SK-N-SH treated with all-trans-retinoic acid at 6 μM for 48 hours (cell line): ENCODE measurements at regions not wholly inside any gene's neighbourhood (a gene's known extent, or its start where the extent isn't known, plus 50 kb on each side); places are given as distances from the start of the nearest gene placed in this dataset.

Experiments used
- ATAC-seq: fragments of 200-7000 bp; cut with Tn5 transposase; 3 replicates; pipeline ENCODE4 v1.9.1; 2020; ENCODE audit warnings: mild to moderate bottlenecking, moderate library complexity
- ARNTL ChIP-seq: fragments of 450-650 bp; formaldehyde crosslinking; IDR thresholded peaks from 2 replicates; pipeline ENCODE4 v1.5.0; 2020; ENCODE audit warnings: low read depth, mild to moderate bottlenecking, moderate library complexity, borderline replicate concordance
- BACH2 ChIP-seq: fragments of 250-450 bp; sonication (Bioruptor Pico); IDR thresholded peaks from 2 replicates; pipeline ENCODE4 v1.9.0; 2021; ENCODE audit warnings: mild to moderate bottlenecking, borderline replicate concordance
- CSDC2 ChIP-seq: fragments of 250-450 bp; sonication (Bioruptor Pico); IDR thresholded peaks from 2 replicates; pipeline ENCODE4 v1.5.0; 2020; ENCODE audit warnings: mild to moderate bottlenecking, moderate library complexity
- ESRRG ChIP-seq: fragments of 250-450 bp; sonication (Bioruptor Pico); IDR thresholded peaks from 2 replicates; pipeline ENCODE4 v1.6.1; 2021; ENCODE audit warnings: mild to moderate bottlenecking
- GLIS3 ChIP-seq: fragments of 250-450 bp; sonication (Bioruptor Pico); IDR thresholded peaks from 2 replicates; pipeline ENCODE4 v1.5.0; 2020; ENCODE audit warnings: mild to moderate bottlenecking, moderate library complexity
- ISL1 ChIP-seq: fragments of 250-450 bp; sonication (Bioruptor Pico); IDR thresholded peaks from 2 replicates; pipeline ENCODE4 v2.1.2; 2022; ENCODE audit warnings: mild to moderate bottlenecking, moderate library complexity
- OSR1 ChIP-seq: fragments of 250-450 bp; sonication (Bioruptor Pico); IDR thresholded peaks from 2 replicates; pipeline ENCODE4 v1.8.0; 2022; ENCODE audit warnings: moderate library complexity, mild to moderate bottlenecking, inconsistent platforms
- PPARA ChIP-seq: fragments of 250-450 bp; sonication (Bioruptor Pico); IDR thresholded peaks from 2 replicates; pipeline ENCODE4 v1.5.0; 2020; ENCODE audit warnings: mild to moderate bottlenecking, borderline replicate concordance
- SNAI2 ChIP-seq: fragments of 250-450 bp; sonication (Bioruptor Pico); IDR thresholded peaks from 2 replicates; pipeline ENCODE4 v1.5.0; 2020; ENCODE audit warnings: mild to moderate bottlenecking, moderate library complexity
- TCF4 ChIP-seq: fragments of 250-450 bp; sonication (Bioruptor Pico); IDR thresholded peaks from 2 replicates; pipeline ENCODE4 v1.8.0; 2021; ENCODE audit warnings: mild to moderate bottlenecking, moderate library complexity, borderline replicate concordance
- ZC3H10 ChIP-seq: fragments of 250-450 bp; sonication (Bioruptor Pico); IDR thresholded peaks from 2 replicates; pipeline ENCODE4 v1.5.1; 2021; ENCODE audit warnings: mild to moderate bottlenecking, moderate library complexity
- ZFP3 ChIP-seq: fragments of 250-450 bp; sonication (Bioruptor Pico); IDR thresholded peaks from 2 replicates; pipeline ENCODE4 v1.5.0; 2020; ENCODE audit warnings: mild to moderate bottlenecking, moderate library complexity
- ZFP30 ChIP-seq: fragments of 450-650 bp; formaldehyde crosslinking; IDR thresholded peaks from 2 replicates; pipeline ENCODE4 v1.5.0; 2022; ENCODE audit warnings: mild to moderate bottlenecking, moderate library complexity
- ZNF565 ChIP-seq: fragments of 450-650 bp; formaldehyde crosslinking; conservative IDR thresholded peaks from 2 replicates; pipeline ENCODE4 v1.5.0; 2020; ENCODE audit warnings: low read depth, mild to moderate bottlenecking, moderate library complexity
- ZNF70 ChIP-seq: fragments of 450-650 bp; formaldehyde crosslinking; IDR thresholded peaks from 2 replicates; pipeline ENCODE4 v1.5.0; 2020; ENCODE audit warnings: mild to moderate bottlenecking, moderate library complexity
- ZNF8 ChIP-seq: fragments of 450-650 bp; formaldehyde crosslinking; IDR thresholded peaks from 2 replicates; pipeline ENCODE4 v1.5.0; 2020; ENCODE audit warnings: mild to moderate bottlenecking, moderate library complexity
- TF ChIP-seq, protein P1 (sequence below): fragments of 250-450 bp; sonication (Bioruptor Pico); IDR thresholded peaks from 2 replicates; pipeline ENCODE4 v1.5.0; 2020; ENCODE audit warnings: mild to moderate bottlenecking, moderate library complexity
- TF ChIP-seq, protein P2 (sequence below): fragments of 250-450 bp; sonication (Bioruptor Pico); IDR thresholded peaks from 2 replicates; pipeline ENCODE4 v1.8.0; 2021; ENCODE audit warnings: low read depth, mild to moderate bottlenecking, moderate library complexity, borderline replicate concordance
- TF ChIP-seq, protein P3 (sequence below): fragments of 250-450 bp; sonication (Bioruptor Pico); IDR thresholded peaks from 2 replicates; pipeline ENCODE4 v1.5.1; 2020; ENCODE audit warnings: low read depth, mild to moderate bottlenecking, moderate library complexity
- TF ChIP-seq, protein P4 (sequence below): fragments of 250-450 bp; sonication (Bioruptor Pico); IDR thresholded peaks from 2 replicates; pipeline ENCODE4 v1.5.1; 2021; ENCODE audit warnings: mild to moderate bottlenecking, moderate library complexity
- TF ChIP-seq, protein P5 (sequence below): fragments of 250-450 bp; sonication (Bioruptor Pico); IDR thresholded peaks from 2 replicates; pipeline ENCODE4 v1.8.0; 2020; ENCODE audit warnings: mild to moderate bottlenecking, moderate library complexity, borderline replicate concordance

DNA sequence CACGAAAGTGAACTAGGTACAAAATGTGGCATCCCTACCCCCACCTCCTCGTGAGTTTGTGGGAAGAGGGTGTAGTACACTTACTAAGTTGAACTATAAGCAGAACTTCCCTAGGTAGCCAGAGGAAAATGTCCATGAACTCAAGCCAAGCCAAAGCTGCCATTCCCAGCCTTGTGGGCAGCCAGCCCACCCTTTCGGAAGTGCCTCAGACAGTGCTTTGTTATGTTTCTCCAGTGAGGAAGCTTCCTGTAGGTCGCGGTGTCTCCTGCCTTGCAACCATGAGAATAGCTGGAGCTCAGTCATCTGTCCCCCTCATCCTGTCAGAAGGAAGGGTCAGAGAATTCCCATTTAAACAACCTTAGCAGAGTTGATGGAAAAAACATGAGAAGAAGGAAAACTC is 266.9 kb downstream of the DUSP6 start:
- TF ChIP-seq, protein P1, sequence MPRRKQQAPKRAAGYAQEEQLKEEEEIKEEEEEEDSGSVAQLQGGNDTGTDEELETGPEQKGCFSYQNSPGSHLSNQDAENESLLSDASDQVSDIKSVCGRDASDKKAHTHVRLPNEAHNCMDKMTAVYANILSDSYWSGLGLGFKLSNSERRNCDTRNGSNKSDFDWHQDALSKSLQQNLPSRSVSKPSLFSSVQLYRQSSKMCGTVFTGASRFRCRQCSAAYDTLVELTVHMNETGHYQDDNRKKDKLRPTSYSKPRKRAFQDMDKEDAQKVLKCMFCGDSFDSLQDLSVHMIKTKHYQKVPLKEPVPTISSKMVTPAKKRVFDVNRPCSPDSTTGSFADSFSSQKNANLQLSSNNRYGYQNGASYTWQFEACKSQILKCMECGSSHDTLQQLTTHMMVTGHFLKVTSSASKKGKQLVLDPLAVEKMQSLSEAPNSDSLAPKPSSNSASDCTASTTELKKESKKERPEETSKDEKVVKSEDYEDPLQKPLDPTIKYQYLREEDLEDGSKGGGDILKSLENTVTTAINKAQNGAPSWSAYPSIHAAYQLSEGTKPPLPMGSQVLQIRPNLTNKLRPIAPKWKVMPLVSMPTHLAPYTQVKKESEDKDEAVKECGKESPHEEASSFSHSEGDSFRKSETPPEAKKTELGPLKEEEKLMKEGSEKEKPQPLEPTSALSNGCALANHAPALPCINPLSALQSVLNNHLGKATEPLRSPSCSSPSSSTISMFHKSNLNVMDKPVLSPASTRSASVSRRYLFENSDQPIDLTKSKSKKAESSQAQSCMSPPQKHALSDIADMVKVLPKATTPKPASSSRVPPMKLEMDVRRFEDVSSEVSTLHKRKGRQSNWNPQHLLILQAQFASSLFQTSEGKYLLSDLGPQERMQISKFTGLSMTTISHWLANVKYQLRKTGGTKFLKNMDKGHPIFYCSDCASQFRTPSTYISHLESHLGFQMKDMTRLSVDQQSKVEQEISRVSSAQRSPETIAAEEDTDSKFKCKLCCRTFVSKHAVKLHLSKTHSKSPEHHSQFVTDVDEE (CRISPR knock-in tag): no peak
- TF ChIP-seq PPARA (CRISPR knock-in tag) (no peak), ZNF565 (no peak), ARNTL (CRISPR knock-in tag) (no peak), ZNF8 (CRISPR knock-in tag) (no peak), TCF4 (CRISPR knock-in tag) (no peak), ZNF70 (CRISPR knock-in tag) (no peak), ZFP3 (CRISPR knock-in tag) (no peak), ESRRG (no peak), ISL1 (CRISPR knock-in tag) (no peak), CSDC2 (CRISPR knock-in tag) (no peak), BACH2 (CRISPR knock-in tag) (no peak), GLIS3 (CRISPR knock-in tag) (no peak), OSR1 (CRISPR knock-in tag) (no peak), SNAI2 (CRISPR knock-in tag) (no peak)
- TF ChIP-seq, protein P2, sequence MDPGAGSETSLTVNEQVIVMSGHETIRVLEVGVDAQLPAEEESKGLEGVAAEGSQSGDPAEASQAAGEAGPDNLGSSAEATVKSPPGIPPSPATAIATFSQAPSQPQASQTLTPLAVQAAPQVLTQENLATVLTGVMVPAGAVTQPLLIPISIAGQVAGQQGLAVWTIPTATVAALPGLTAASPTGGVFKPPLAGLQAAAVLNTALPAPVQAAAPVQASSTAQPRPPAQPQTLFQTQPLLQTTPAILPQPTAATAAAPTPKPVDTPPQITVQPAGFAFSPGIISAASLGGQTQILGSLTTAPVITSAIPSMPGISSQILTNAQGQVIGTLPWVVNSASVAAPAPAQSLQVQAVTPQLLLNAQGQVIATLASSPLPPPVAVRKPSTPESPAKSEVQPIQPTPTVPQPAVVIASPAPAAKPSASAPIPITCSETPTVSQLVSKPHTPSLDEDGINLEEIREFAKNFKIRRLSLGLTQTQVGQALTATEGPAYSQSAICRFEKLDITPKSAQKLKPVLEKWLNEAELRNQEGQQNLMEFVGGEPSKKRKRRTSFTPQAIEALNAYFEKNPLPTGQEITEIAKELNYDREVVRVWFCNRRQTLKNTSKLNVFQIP (CRISPR knock-in tag): no peak
- TF ChIP-seq, protein P3, sequence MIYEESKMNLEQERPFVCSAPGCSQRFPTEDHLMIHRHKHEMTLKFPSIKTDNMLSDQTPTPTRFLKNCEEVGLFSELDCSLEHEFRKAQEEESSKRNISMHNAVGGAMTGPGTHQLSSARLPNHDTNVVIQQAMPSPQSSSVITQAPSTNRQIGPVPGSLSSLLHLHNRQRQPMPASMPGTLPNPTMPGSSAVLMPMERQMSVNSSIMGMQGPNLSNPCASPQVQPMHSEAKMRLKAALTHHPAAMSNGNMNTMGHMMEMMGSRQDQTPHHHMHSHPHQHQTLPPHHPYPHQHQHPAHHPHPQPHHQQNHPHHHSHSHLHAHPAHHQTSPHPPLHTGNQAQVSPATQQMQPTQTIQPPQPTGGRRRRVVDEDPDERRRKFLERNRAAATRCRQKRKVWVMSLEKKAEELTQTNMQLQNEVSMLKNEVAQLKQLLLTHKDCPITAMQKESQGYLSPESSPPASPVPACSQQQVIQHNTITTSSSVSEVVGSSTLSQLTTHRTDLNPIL: no peak
- TF ChIP-seq, protein P4, sequence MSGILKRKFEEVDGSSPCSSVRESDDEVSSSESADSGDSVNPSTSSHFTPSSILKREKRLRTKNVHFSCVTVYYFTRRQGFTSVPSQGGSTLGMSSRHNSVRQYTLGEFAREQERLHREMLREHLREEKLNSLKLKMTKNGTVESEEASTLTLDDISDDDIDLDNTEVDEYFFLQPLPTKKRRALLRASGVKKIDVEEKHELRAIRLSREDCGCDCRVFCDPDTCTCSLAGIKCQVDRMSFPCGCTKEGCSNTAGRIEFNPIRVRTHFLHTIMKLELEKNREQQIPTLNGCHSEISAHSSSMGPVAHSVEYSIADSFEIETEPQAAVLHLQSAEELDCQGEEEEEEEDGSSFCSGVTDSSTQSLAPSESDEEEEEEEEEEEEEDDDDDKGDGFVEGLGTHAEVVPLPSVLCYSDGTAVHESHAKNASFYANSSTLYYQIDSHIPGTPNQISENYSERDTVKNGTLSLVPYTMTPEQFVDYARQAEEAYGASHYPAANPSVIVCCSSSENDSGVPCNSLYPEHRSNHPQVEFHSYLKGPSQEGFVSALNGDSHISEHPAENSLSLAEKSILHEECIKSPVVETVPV (CRISPR knock-in tag): no peak
- TF ChIP-seq, protein P5, sequence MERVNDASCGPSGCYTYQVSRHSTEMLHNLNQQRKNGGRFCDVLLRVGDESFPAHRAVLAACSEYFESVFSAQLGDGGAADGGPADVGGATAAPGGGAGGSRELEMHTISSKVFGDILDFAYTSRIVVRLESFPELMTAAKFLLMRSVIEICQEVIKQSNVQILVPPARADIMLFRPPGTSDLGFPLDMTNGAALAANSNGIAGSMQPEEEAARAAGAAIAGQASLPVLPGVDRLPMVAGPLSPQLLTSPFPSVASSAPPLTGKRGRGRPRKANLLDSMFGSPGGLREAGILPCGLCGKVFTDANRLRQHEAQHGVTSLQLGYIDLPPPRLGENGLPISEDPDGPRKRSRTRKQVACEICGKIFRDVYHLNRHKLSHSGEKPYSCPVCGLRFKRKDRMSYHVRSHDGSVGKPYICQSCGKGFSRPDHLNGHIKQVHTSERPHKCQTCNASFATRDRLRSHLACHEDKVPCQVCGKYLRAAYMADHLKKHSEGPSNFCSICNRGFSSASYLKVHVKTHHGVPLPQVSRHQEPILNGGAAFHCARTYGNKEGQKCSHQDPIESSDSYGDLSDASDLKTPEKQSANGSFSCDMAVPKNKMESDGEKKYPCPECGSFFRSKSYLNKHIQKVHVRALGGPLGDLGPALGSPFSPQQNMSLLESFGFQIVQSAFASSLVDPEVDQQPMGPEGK: no peak
- ATAC-seq: no peak

DNA sequence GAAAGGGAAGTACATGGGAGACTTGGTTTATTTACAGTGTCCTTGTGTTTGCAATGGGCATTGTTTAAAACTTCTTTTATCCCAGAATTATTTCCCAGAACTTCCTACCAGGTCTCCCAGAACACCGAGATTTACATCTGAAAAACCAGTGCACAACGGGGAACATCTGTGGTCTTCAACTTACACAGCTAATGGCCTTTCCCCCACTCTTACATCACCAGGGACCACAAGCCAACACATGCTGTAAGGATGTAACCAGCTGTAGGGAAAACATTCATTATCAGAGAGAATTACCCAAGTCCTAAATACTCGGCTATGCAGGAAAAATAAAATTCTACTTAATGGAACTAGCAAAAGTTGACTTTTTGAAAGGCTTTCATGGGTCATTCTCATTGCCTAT is 267.6 kb downstream of the DUSP6 start:
- no peak for ATAC-seq
- TF ChIP-seq ZNF70 (CRISPR knock-in tag) (no peak), BACH2 (CRISPR knock-in tag) (no peak), SNAI2 (CRISPR knock-in tag) (no peak)
- TF ChIP-seq, protein P2 (CRISPR knock-in tag): no peak

DNA sequence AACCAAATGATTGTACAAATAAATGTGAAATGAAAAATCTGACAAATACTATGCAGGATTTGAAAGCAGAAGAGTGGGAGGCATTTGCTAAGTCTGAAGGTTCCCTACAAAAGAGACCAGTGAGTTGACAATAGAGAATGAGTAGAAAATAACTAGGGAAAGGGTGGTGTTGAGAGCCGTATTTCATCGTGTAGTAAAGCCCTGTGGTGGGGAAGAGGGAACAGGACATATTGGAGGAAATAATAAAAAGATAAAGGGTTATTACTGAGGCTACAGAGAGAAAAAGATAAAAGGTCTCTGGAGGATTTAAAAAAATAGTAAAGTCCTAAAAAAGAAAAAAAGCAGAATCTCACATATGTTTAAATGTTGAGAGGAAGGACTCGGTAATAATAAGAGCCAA is 268.8 kb downstream of the DUSP6 start:
- ATAC-seq: no peak
- TF ChIP-seq, protein P4 (CRISPR knock-in tag): no peak
- TF ChIP-seq ZC3H10 (CRISPR knock-in tag) (no peak), ZFP30 (no peak), SNAI2 (CRISPR knock-in tag) (no peak), ISL1 (CRISPR knock-in tag) (no peak), ZNF8 (CRISPR knock-in tag) (no peak), ESRRG (no peak), ZNF70 (CRISPR knock-in tag) (no peak), BACH2 (CRISPR knock-in tag) (no peak), OSR1 (CRISPR knock-in tag) (no peak)
- TF ChIP-seq, protein P1 (CRISPR knock-in tag): no peak
